ENCODE measurements at regions not wholly inside any gene's neighbourhood (a gene's known extent, or its start where the extent isn't known, plus 50 kb on each side); places are given as distances from the start of the nearest gene placed in this dataset.

DNA sequence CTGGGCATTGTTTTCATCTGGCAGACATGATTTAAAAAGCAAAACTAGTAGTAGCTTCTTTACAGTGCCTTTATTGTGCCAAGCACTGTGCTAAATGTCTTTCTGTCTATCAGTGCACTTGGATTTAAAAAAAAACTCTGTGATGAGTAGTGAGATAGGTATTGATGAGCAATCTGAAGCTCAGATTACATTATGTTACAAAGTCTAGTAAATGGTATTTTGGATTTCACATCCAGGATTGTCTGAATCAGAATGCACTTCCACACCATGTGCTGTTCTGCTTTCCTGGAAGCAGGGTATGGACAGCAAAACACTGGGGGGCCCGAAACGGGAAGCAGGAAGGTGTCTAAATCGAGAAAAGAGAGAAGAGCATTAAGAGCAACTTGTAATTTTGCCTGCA is 103.4 kb upstream of the CCN2 start:
- Histone ChIP-seq H3K9me2 (ENCODE audit: insufficient read depth, low read length) (no peaks in the 10 kb centered on the region), H3K27ac (ENCODE audit: low read depth, low read length, poor library complexity, severe bottlenecking) (no peak overlapping the region), H3K4me2 (ENCODE audit: low read length) (no peak overlapping the region), H2AFZ (ENCODE audit: low read length) (no peak overlapping the region; the same call in 1 of the 2 replicates), H3K79me2 (ENCODE audit: insufficient read depth, low read depth, low read length) (no peaks in the 10 kb centered on the region), H3K4me3 (ENCODE audit: low read depth, low read length, poor library complexity, severe bottlenecking) (no peak overlapping the region), H4K20me1 (ENCODE audit: insufficient read depth, low read length) (no peaks in the 10 kb centered on the region), H3K4me1 (ENCODE audit: insufficient read depth, low read length, poor library complexity, severe bottlenecking) (no peaks in the 10 kb centered on the region), H3K9me3 (ENCODE audit: low read length) (no peaks in the 10 kb centered on the region), H3K36me3 (ENCODE audit: insufficient read depth, low read length) (no peaks in the 10 kb centered on the region)
- intact Hi-C loops (cut with micrococcal nuclease; ENCODE audit: unreplicated experiment): no loop called here
- ChIA-PET CTCF (ENCODE audit: unreplicated experiment) (no interaction called here), POLR2A (no interaction called here)
- BruUV-seq (replicated peaks): no TSS peak
- TF ChIP-seq, protein P1, sequence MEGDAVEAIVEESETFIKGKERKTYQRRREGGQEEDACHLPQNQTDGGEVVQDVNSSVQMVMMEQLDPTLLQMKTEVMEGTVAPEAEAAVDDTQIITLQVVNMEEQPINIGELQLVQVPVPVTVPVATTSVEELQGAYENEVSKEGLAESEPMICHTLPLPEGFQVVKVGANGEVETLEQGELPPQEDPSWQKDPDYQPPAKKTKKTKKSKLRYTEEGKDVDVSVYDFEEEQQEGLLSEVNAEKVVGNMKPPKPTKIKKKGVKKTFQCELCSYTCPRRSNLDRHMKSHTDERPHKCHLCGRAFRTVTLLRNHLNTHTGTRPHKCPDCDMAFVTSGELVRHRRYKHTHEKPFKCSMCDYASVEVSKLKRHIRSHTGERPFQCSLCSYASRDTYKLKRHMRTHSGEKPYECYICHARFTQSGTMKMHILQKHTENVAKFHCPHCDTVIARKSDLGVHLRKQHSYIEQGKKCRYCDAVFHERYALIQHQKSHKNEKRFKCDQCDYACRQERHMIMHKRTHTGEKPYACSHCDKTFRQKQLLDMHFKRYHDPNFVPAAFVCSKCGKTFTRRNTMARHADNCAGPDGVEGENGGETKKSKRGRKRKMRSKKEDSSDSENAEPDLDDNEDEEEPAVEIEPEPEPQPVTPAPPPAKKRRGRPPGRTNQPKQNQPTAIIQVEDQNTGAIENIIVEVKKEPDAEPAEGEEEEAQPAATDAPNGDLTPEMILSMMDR (conservative IDR thresholded peaks at IDR 0.05; ENCODE audit: low read length): no peak
- no peak for TF ChIP-seq EZH2phosphoT487 (IDR thresholded peaks at IDR 0.05; ENCODE audit: borderline replicate concordance, low read depth, low read length)
- no peak for DNase-seq (ENCODE audit: low spot score)

DNA sequence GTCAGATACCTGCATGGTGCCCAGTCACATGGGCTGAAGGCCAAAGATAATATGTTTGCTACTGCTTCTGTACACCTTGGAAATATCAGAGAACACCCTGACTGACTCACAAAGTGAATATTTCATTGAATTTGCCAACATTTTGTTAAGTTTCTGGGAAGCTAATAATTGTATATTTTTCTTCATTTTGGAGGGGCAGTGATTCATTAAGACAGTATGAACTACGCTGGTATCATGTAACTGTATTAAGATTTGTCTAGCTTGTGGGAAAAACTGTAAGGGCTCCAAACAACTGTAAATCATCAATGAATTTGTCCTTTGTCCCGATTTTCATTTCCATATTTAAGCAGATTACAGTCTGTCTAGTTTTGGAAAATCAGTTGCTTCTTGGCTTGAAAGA is 102.3 kb upstream of the CCN2 start:
- Histone ChIP-seq H3K9me2 (ENCODE audit: insufficient read depth, low read length) (no peaks in the 10 kb centered on the region), H3K36me3 (ENCODE audit: insufficient read depth, low read length) (no peaks in the 10 kb centered on the region), H3K4me3 (ENCODE audit: low read depth, low read length, poor library complexity, severe bottlenecking) (no peak overlapping the region), H2AFZ (ENCODE audit: low read length) (no peak overlapping the region), H3K4me1 (ENCODE audit: insufficient read depth, low read length, poor library complexity, severe bottlenecking) (no peaks in the 10 kb centered on the region), H3K9me3 (ENCODE audit: low read length) (no peaks in the 10 kb centered on the region), H3K27ac (ENCODE audit: low read depth, low read length, poor library complexity, severe bottlenecking) (no peak overlapping the region), H3K4me2 (ENCODE audit: low read length) (no peak overlapping the region), H3K79me2 (ENCODE audit: insufficient read depth, low read depth, low read length) (no peaks in the 10 kb centered on the region), H4K20me1 (ENCODE audit: insufficient read depth, low read length) (no peaks in the 10 kb centered on the region)
- intact Hi-C loops (cut with micrococcal nuclease; ENCODE audit: unreplicated experiment): no loop called here
- POLR2A ChIA-PET: no interaction called here
- no peak for TF ChIP-seq EZH2phosphoT487 (IDR thresholded peaks at IDR 0.05; ENCODE audit: borderline replicate concordance, low read depth, low read length)
- TF ChIP-seq, protein P1 (conservative IDR thresholded peaks at IDR 0.05; ENCODE audit: low read length): no peak
- CTCF ChIA-PET (ENCODE audit: unreplicated experiment): no interaction called here
- no TSS peak for BruUV-seq (replicated peaks)
- no peak for DNase-seq (ENCODE audit: low spot score)

DNA sequence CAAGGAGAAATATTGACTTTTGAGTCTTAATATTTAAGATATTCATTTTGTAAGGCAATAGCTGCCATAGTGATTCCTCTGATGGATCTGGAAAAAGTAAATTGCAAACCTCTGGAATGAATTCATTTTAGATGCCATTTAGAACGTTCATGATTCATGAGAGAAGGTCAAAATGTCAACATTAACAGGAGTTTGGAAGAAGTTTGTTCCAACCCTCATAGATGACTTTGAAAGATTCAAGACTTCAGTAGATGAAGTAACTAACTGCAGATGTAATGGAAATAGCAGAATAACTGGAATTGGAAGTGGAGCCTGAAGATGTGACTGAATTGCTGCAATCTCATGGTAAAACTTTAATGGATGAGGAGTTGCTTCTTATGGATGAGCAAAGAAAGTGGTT is 100.9 kb upstream of the CCN2 start:
- Histone ChIP-seq H2AFZ (ENCODE audit: low read length) (no peak overlapping the region), H3K4me3 (ENCODE audit: low read depth, low read length, poor library complexity, severe bottlenecking) (no peak overlapping the region), H4K20me1 (ENCODE audit: insufficient read depth, low read length) (no peaks in the 10 kb centered on the region), H3K27ac (ENCODE audit: low read depth, low read length, poor library complexity, severe bottlenecking) (no peak overlapping the region), H3K79me2 (ENCODE audit: insufficient read depth, low read depth, low read length) (no peaks in the 10 kb centered on the region), H3K9me2 (ENCODE audit: insufficient read depth, low read length) (no peaks in the 10 kb centered on the region), H3K36me3 (ENCODE audit: insufficient read depth, low read length) (no peaks in the 10 kb centered on the region), H3K4me1 (ENCODE audit: insufficient read depth, low read length, poor library complexity, severe bottlenecking) (no peaks in the 10 kb centered on the region), H3K9me3 (ENCODE audit: low read length) (no peaks in the 10 kb centered on the region), H3K4me2 (ENCODE audit: low read length) (no peak overlapping the region)
- no peak for DNase-seq (ENCODE audit: low spot score)
- POLR2A ChIA-PET: no interaction called here
- intact Hi-C loops (cut with micrococcal nuclease; ENCODE audit: unreplicated experiment): no loop called here
- CTCF ChIA-PET (ENCODE audit: unreplicated experiment): no interaction called here
- TF ChIP-seq EZH2phosphoT487 (IDR thresholded peaks at IDR 0.05; ENCODE audit: borderline replicate concordance, low read depth, low read length): no peak
- TF ChIP-seq, protein P1 (conservative IDR thresholded peaks at IDR 0.05; ENCODE audit: low read length): no peak
- no TSS peak for BruUV-seq (replicated peaks)
